Fibroblast of lung (primary cell): ENCODE measurements at regions not wholly inside any gene's neighbourhood (a gene's known extent, or its start where the extent isn't known, plus 50 kb on each side); places are given as distances from the start of the nearest gene placed in this dataset.

Experiments used
- DNase-seq, 2 donors: peaks; one replicate each; pipeline versions ENCODE4 v3.0.0 to v3.0.0-alpha.2; 2010; ENCODE audit warnings: low read depth in 2 of 2
- H2AFZ ChIP-seq: 2 replicates; pipeline ENCODE4 v1.5.1; 2012; ENCODE audit warnings: low read length, control low read depth, inconsistent platforms
- H3K27ac ChIP-seq: 2 replicates; pipeline ENCODE4 v1.5.1; 2011; ENCODE audit warnings: low read length, control low read depth; ENCODE audit not compliant: insufficient read depth
- H3K27me3 ChIP-seq: 2 replicates; pipeline ENCODE4 v1.5.1; 2011; ENCODE audit warnings: mild to moderate bottlenecking, low read length; ENCODE audit not compliant: control insufficient read depth, insufficient read depth
- H3K36me3 ChIP-seq: 2 replicates; pipeline ENCODE4 v1.5.1; 2011; ENCODE audit warnings: low read length; ENCODE audit not compliant: control insufficient read depth, insufficient read depth
- H3K4me1 ChIP-seq: 2 replicates; pipeline ENCODE4 v1.5.1; 2011; ENCODE audit warnings: low read length; ENCODE audit not compliant: control insufficient read depth, insufficient read depth; ENCODE audit errors: extremely low read depth
- H3K4me2 ChIP-seq: 2 replicates; pipeline ENCODE4 v1.5.1; 2011; ENCODE audit warnings: low read length, control low read depth; ENCODE audit not compliant: insufficient read depth; ENCODE audit errors: extremely low read depth
- H3K4me3 ChIP-seq, 4 experiments: fragments of 200-600 bp in 1 of 4; sonication (generic) in 1 of 4; replicated peaks in 1 of 4; 2 replicates each; pipeline ENCODE4 v1.5.1; 2011 to 2016; ENCODE audit warnings: low read length in 4 of 4, low read depth in 3 of 4, mild to moderate bottlenecking in 3 of 4, control low read depth in 2 of 4, inconsistent platforms in 1 of 4, mixed read lengths in 1 of 4; ENCODE audit not compliant: insufficient read depth in 1 of 4; ENCODE audit errors: control extremely low read depth in 1 of 4
- H3K79me2 ChIP-seq: 2 replicates; pipeline ENCODE4 v1.5.1; 2012; ENCODE audit warnings: mild to moderate bottlenecking, low read length, inconsistent platforms; ENCODE audit not compliant: control insufficient read depth, insufficient read depth
- H3K9ac ChIP-seq: 2 replicates; pipeline ENCODE4 v1.5.1; 2011; ENCODE audit warnings: mild to moderate bottlenecking, low read length, control low read depth; ENCODE audit not compliant: insufficient read depth
- H3K9me3 ChIP-seq: 2 replicates; pipeline ENCODE4 v1.5.1; 2012; ENCODE audit warnings: low read depth, low read length; ENCODE audit not compliant: control insufficient read depth, insufficient read depth
- H4K20me1 ChIP-seq: 2 replicates; pipeline ENCODE4 v1.5.1; 2011; ENCODE audit warnings: low read length; ENCODE audit not compliant: control insufficient read depth, insufficient read depth; ENCODE audit errors: extremely low read depth
- CTCF ChIP-seq, 2 donors: IDR thresholded peaks in 1 of 2; conservative IDR thresholded peaks in 1 of 2; 1 replicate in 1 of 2; 2 replicates in 1 of 2; pipeline ENCODE4 v1.5.1; 2011 to 2012; ENCODE audit warnings: low read length in 2 of 2, control low read depth in 1 of 2, inconsistent platforms in 1 of 2, low read depth in 1 of 2, mild to moderate bottlenecking in 1 of 2
- EZH2 ChIP-seq: IDR thresholded peaks from 2 replicates; pipeline ENCODE4 v1.5.1; 2012; ENCODE audit warnings: low read length, control low read depth, mild to moderate bottlenecking; ENCODE audit errors: missing control alignments

GRCh38 chr3:110799271-110799670 is 272.3 kb upstream of the NECTIN3 start:
- Histone ChIP-seq H2AFZ (no peak overlapping the region), H3K27me3 (no peaks in the 10 kb centered on the region)
- TF ChIP-seq CTCF (conservative IDR thresholded peaks at IDR 0.05 in 1 of 2, IDR thresholded peaks at IDR 0.05 in 1 of 2; ENCODE audit: low read depth in 1 of 2, low read length in 2 of 2) = no peak
- no peak for TF ChIP-seq EZH2

GRCh38 chr3:110804856-110805255 is 266.8 kb upstream of the NECTIN3 start:
- no peak overlapping the region for H2AFZ ChIP-seq
- H3K4me3 ChIP-seq = no peak overlapping the region
- DNase-seq = no peak
- H3K4me1 ChIP-seq = peaks cover 2% of the 10 kb centered on the region
- no peaks in the 10 kb centered on the region for H3K36me3 ChIP-seq
- no peaks in the 10 kb centered on the region for H4K20me1 ChIP-seq
- no peaks in the 10 kb centered on the region for H3K27me3 ChIP-seq
- no peak overlapping the region for H3K4me2 ChIP-seq
- H3K9ac ChIP-seq = no peak overlapping the region
- no peak overlapping the region for H3K27ac ChIP-seq
- H3K9me3 ChIP-seq = no peaks in the 10 kb centered on the region
- H3K79me2 ChIP-seq = no peaks in the 10 kb centered on the region
- TF ChIP-seq EZH2 = no peak
- TF ChIP-seq CTCF (conservative IDR thresholded peaks at IDR 0.05 in 1 of 2, IDR thresholded peaks at IDR 0.05 in 1 of 2; ENCODE audit: low read depth in 1 of 2, low read length in 2 of 2) = no peak

More at GRCh38 chr3:110799271-110799670, 272.3 kb upstream of the NECTIN3 start:
- Histone ChIP-seq H3K4me3 (no peak overlapping the region), H3K9ac (no peak overlapping the region), H3K9me3 (no peaks in the 10 kb centered on the region), H3K4me1 (no peaks in the 10 kb centered on the region), H3K79me2 (no peaks in the 10 kb centered on the region), H3K36me3 (no peaks in the 10 kb centered on the region), H4K20me1 (no peaks in the 10 kb centered on the region), H3K27ac (no peak overlapping the region), H3K4me2 (no peak overlapping the region)
- DNase-seq = no peak

GRCh38 chr3:110806924-110807323 is 264.7 kb upstream of the NECTIN3 start:
- Histone ChIP-seq H2AFZ (no peak overlapping the region), H3K27ac (no peak overlapping the region)
- no peak for TF ChIP-seq CTCF (conservative IDR thresholded peaks at IDR 0.05 in 1 of 2, IDR thresholded peaks at IDR 0.05 in 1 of 2; ENCODE audit: low read depth in 1 of 2, low read length in 2 of 2)
- no peak for TF ChIP-seq EZH2

More at GRCh38 chr3:110806924-110807323, 264.7 kb upstream of the NECTIN3 start:
- Histone ChIP-seq H3K9me3 (no peaks in the 10 kb centered on the region), H3K4me3 (no peak overlapping the region), H3K9ac (no peak overlapping the region), H3K27me3 (no peaks in the 10 kb centered on the region), H3K36me3 (no peaks in the 10 kb centered on the region), H4K20me1 (no peaks in the 10 kb centered on the region), H3K79me2 (no peaks in the 10 kb centered on the region), H3K4me2 (peak overlapping the region; percentile 48), H3K4me1 (peaks cover 5% of the 10 kb centered on the region)
- peak; percentile 22 to 67 for DNase-seq
